T-cell (primary cell): ENCODE measurements at regions not wholly inside any gene's neighbourhood (a gene's known extent, or its start where the extent isn't known, plus 50 kb on each side); places are given as distances from the start of the nearest gene placed in this dataset.

Experiments used
- ATAC-seq, 4 experiments: fragments of 200-7000 bp in 3 of 4; fragments of 150-1000 bp in 1 of 4; cut with Tn5 transposase; replicated peaks in 1 of 4; 1 replicate in 3 of 4; 2 replicates in 1 of 4; pipeline ENCODE4 v1.10.0; 2021; ENCODE audit warnings: moderate library complexity in 3 of 4, mild to moderate bottlenecking in 2 of 4, moderate number of reproducible peaks in 1 of 4
- CTCF ChIA-PET, 2 donors: fragments of 300-600 bp; sonication (Branson Sonifier 250); formaldehyde crosslinking; loops; one replicate each; lab custom pipeline; 2022; ENCODE audit warnings: antibody characterized with exemption in 2 of 2; lab: Charles Lee
- POLR2A ChIA-PET, 2 donors: fragments of 300-600 bp; sonication (Branson Sonifier 250); formaldehyde crosslinking; loops; one replicate each; lab custom pipeline; 2022; ENCODE audit warnings: antibody characterized with exemption in 2 of 2; lab: Charles Lee
- DNase-seq, 35 experiments: peaks; one replicate each; pipeline versions ENCODE4 v3.0.0 to v3.0.0-alpha.2; 2013 to 2023
- H3K27ac ChIP-seq: one replicate; pipeline ENCODE4 v1.5.1; 2013; ENCODE audit warnings: low read length
- H3K27me3 ChIP-seq, 2 experiments: replicated peaks in 1 of 2; 1 replicate in 1 of 2; 2 replicates in 1 of 2; pipeline versions ENCODE4 v1.6.1 to v1.7.0; 2013; ENCODE audit warnings: low read length in 1 of 2, mixed read lengths in 1 of 2; ENCODE audit not compliant: control insufficient read depth in 2 of 2, insufficient read depth in 2 of 2; ENCODE audit errors: extremely low read depth in 1 of 2
- H3K36me3 ChIP-seq, 2 donors: 1 replicate in 1 of 2; 2 replicates in 1 of 2; pipeline versions ENCODE4 v1.6.1 to v1.7.0; 2013; ENCODE audit warnings: low read length in 1 of 2; ENCODE audit not compliant: control insufficient read depth in 2 of 2, insufficient read depth in 1 of 2; ENCODE audit errors: extremely low read depth in 1 of 2
- H3K4me1 ChIP-seq, 2 experiments: 1 replicate in 1 of 2; 2 replicates in 1 of 2; pipeline versions ENCODE4 v1.6.1 to v1.7.0; 2013; ENCODE audit warnings: low read length in 2 of 2, mixed read lengths in 1 of 2; ENCODE audit not compliant: insufficient read depth in 2 of 2, control insufficient read depth in 1 of 2; ENCODE audit errors: extremely low read depth in 1 of 2
- H3K4me3 ChIP-seq, 2 donors: 1 replicate in 1 of 2; 2 replicates in 1 of 2; pipeline versions ENCODE4 v1.5.1 to v1.7.0; 2013; ENCODE audit warnings: mild to moderate bottlenecking in 2 of 2, low read length in 1 of 2, moderate library complexity in 1 of 2; ENCODE audit not compliant: control insufficient read depth in 1 of 2; ENCODE audit errors: extremely low read depth in 1 of 2
- H3K9me3 ChIP-seq: 2 replicates; pipeline ENCODE4 v1.7.0; 2013
- H3K27ac Mint-ChIP-seq, 2 donors: one replicate each; pipeline ENCODE4 v1.8.0; 2020 to 2021; ENCODE audit warnings: mild to moderate bottlenecking in 2 of 2, mixed read lengths in 2 of 2
- H3K27me3 Mint-ChIP-seq, 2 donors: one replicate each; pipeline ENCODE4 v1.8.0; 2021 to 2022; ENCODE audit warnings: mixed read lengths in 2 of 2
- H3K36me3 Mint-ChIP-seq: one replicate; pipeline ENCODE4 v1.8.0; 2021; ENCODE audit warnings: mixed read lengths
- H3K4me1 Mint-ChIP-seq, 3 donors: one replicate each; pipeline ENCODE4 v1.8.0; 2020 to 2022; ENCODE audit warnings: mixed read lengths in 3 of 3, mild to moderate bottlenecking in 1 of 3
- H3K4me3 Mint-ChIP-seq, 3 donors: one replicate each; pipeline ENCODE4 v1.8.0; 2020 to 2022; ENCODE audit warnings: mild to moderate bottlenecking in 3 of 3, mixed read lengths in 3 of 3, moderate library complexity in 3 of 3
- H3K9me3 Mint-ChIP-seq, 3 donors: one replicate each; pipeline ENCODE4 v1.8.0; 2020 to 2022; ENCODE audit warnings: mixed read lengths in 3 of 3
- WGBS: methylation state at CpG from one replicate; pipeline ENCODE4 v1.1.5; 2013; ENCODE audit warnings: missing lambda C conversion rate; ENCODE audit not compliant: insufficient coverage; 5-methylcytosine and 5-hydroxymethylcytosine counted together

DNA sequence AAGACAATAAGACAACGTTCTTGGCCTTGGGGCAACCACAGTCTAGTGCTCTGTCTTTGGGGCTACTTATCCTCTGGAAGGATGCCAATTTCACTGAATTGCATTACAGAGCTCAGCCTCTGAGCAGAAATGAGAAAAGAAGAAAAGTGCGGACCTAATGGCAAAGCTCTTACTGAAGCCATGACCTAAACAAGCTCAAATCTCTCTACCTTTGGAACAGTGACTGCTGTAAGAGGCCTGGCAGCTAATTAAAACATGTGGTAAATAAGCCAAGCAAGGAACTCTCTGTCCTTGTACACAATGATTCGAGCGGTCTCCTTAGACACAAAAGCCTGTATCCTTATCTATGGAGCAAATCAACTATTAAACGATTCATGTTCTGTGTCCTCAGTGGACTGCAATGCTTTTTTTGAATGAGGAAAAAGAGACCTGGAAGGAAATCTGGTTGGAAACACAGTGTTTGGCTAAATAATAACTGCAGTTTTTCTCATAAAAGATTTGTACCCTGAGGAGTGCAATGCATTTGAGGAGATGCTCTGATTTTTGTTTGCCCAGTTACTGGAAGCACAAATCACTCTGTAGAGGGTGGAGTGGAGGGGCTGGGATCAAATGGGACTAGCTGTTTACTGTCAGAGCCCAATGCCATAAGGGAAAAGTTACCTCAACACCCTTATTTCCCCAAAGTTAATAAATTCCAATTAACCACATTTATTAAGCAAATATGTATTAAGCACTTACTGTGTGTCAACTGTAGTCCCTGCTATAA is 113.9 kb downstream of the NDUFA12 start:
- CTCF ChIA-PET, result no interaction called here
- no peaks in the 10 kb centered on the region for H3K4me1 ChIP-seq
- H3K36me3 Mint-ChIP-seq, result no peaks in the 10 kb centered on the region
- DNase-seq (no peak), ATAC-seq (no peak)
- no peak overlapping the region for H3K27ac Mint-ChIP-seq
- 80% methylated on average over 2 of the region's 5 CpGs for WGBS
- no peak overlapping the region for H3K27ac ChIP-seq
- no peaks in the 10 kb centered on the region for H3K4me1 Mint-ChIP-seq
- H3K4me3 ChIP-seq, result no peak overlapping the region
- no peaks in the 10 kb centered on the region for H3K36me3 ChIP-seq
- H3K27me3 Mint-ChIP-seq, result peaks cover 0 to 5% of the 10 kb centered on the region in 2 donors
- peaks cover 0 to 2% of the 10 kb centered on the region in 2 experiments for H3K27me3 ChIP-seq
- no peaks in the 10 kb centered on the region for H3K9me3 ChIP-seq
- POLR2A ChIA-PET, result no interaction called here
- no peaks in the 10 kb centered on the region for H3K9me3 Mint-ChIP-seq
- H3K4me3 Mint-ChIP-seq, result no peak overlapping the region

DNA sequence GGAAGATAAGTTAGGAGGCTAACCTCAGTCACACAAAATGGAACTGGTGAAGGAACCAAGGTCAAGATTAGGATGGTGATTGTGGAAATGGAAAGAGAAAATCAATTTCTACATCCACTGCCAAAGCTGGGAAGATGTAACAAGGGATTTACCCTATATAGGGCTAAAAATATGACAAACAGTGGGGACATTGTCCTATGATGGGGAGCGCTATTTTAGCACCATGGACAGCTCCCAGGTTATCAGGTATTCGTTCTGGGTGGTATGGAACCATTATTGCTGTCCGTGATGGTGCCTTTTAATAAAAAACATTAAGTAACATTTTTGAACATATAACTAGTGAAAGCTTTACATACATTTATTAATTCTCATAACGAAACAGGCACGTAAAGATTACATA is 124.0 kb downstream of the NDUFA12 start:
- peaks cover 9 to 11% (median 11%) of the 10 kb centered on the region in 3 donors for H3K4me1 Mint-ChIP-seq
- WGBS, result 74% methylated on average over 2 of the region's 5 CpGs
- no peaks in the 10 kb centered on the region for H3K9me3 ChIP-seq

DNA sequence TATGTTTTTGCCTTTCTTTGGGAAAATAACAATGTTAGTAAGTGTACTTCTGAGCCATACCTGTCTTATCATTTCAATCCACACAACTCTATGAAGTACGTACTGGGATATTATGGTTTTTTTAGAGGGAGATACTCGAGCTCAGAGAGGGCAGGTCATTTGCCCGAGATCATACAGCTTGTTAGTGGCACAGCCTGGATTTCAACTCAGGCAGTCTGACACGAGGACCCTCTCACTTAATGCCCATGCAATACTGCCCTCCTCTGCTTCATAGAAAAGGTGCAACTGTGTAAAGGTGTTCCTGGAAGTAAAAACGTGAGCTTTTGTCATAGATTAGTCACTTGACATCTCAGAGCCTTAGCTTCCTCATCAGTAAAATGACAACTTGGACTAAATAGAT is 128.0 kb downstream of the NDUFA12 start:
- peaks cover 0 to 13% of the 10 kb centered on the region in 2 experiments for H3K4me1 ChIP-seq
- Mint-ChIP-seq H3K9me3 (peaks cover 0 to 3% (median 0%) of the 10 kb centered on the region in 3 donors), H3K4me3 (peak overlapping the region in 1 of 3 donors; percentile 87), H3K27ac (no peak overlapping the region), H3K4me1 (peaks cover 21 to 25% (median 22%) of the 10 kb centered on the region in 3 donors), H3K36me3 (no peaks in the 10 kb centered on the region), H3K27me3 (peaks cover 56 to 73% of the 10 kb centered on the region in 2 donors)
- H3K27ac ChIP-seq, result no peak overlapping the region
- no CpG with 5 or more reads among the region's 5 CpGs for WGBS
- no peaks in the 10 kb centered on the region for H3K36me3 ChIP-seq
- H3K9me3 ChIP-seq, result no peaks in the 10 kb centered on the region
- peaks cover 10 to 48% of the 10 kb centered on the region in 2 experiments for H3K27me3 ChIP-seq
- ChIA-PET CTCF (interaction anchor here in 1 of 2 donors (0.6 kb wide), 1 partner anchor 572 kb away, joined by 7 read pairs; no protein-coding TSS in a partner anchor), POLR2A (interaction anchor here in 1 of 2 donors (1.0 kb wide), 1 partner anchor 128 kb away, joined by 3 read pairs; no protein-coding TSS in a partner anchor)
- H3K4me3 ChIP-seq, result no peak overlapping the region
- ATAC-seq (peak in 3 of 4 experiments; percentile 29 to 62 (median 47)), DNase-seq (peak in 2 of 35 experiments; percentile 2 to 34)

More for the DNA sequence above, 124.0 kb downstream of the NDUFA12 start:
- no peak for ATAC-seq
- Histone ChIP-seq H3K27ac (no peak overlapping the region), H3K27me3 (peaks cover 6 to 22% of the 10 kb centered on the region in 2 experiments), H3K4me3 (no peak overlapping the region), H3K36me3 (no peaks in the 10 kb centered on the region), H3K4me1 (no peaks in the 10 kb centered on the region)
- peaks cover 42 to 49% of the 10 kb centered on the region in 2 donors for H3K27me3 Mint-ChIP-seq
- no peak overlapping the region for H3K27ac Mint-ChIP-seq
- CTCF ChIA-PET, result no interaction called here
- peak in 2 of 35 experiments; percentile 13 to 37 for DNase-seq
- no peak overlapping the region for H3K4me3 Mint-ChIP-seq
- H3K36me3 Mint-ChIP-seq, result no peaks in the 10 kb centered on the region
- POLR2A ChIA-PET, result no interaction called here
- H3K9me3 Mint-ChIP-seq, result peaks cover 0 to 3% (median 0%) of the 10 kb centered on the region in 3 donors

DNA sequence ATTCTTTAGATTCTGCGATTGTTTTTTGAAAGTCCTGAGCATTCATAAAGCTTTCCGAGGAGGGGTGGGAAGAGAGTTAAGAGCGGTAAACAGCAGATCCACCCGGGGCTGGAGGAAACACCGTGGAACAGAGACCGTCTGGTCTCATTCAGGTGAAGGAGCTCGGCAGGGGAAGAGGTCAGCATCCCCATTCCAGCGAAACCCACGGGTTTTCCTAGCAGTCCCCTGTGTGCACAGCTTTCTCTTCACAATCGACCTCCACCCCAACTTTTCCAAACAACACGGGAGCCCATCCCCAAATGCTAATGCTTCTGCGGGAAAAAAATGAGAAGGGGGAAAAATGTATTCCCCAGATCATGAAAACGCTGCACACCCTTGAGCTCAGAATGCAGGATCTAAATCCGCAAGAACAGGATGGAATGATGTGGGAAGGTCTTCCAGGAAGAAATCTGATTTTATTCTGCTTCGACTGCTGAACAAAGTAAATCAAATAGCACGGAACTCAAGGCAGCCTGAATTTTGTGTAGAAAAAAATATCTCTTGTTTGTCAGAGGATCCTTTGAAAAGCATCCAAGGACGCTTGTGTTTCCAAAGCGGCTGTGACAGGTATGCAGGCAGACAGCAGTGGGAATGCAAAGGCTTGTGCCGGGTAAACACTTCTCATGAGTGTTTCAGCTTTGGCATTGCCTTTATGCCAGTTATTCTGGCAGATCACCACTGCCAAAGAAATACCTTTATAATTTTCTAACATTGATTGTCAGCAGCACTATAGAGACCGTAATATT is 128.8 kb downstream of the NDUFA12 start:
- DNase-seq (no peak), ATAC-seq (no peak)
- Mint-ChIP-seq H3K4me1 (peaks cover 21 to 25% (median 22%) of the 10 kb centered on the region in 3 donors), H3K27ac (peak overlapping the region in 1 of 2 donors; percentile 39), H3K36me3 (no peaks in the 10 kb centered on the region), H3K4me3 (peak overlapping the region; percentile 68 to 87 (median 76)), H3K9me3 (peaks cover 0 to 3% (median 0%) of the 10 kb centered on the region in 3 donors), H3K27me3 (peaks cover 56 to 73% of the 10 kb centered on the region in 2 donors)
- ChIA-PET POLR2A (interaction anchor here in 1 of 2 donors (1.0 kb wide), 1 partner anchor 129 kb away, joined by 3 read pairs; no protein-coding TSS in a partner anchor), CTCF (no interaction called here)
- H3K4me1 ChIP-seq, result peaks cover 0 to 13% of the 10 kb centered on the region in 2 experiments
- 21% methylated on average over 13 of the region's 20 CpGs for WGBS
- no peak overlapping the region for H3K27ac ChIP-seq
- peaks cover 10 to 45% of the 10 kb centered on the region in 2 experiments for H3K27me3 ChIP-seq
- no peaks in the 10 kb centered on the region for H3K36me3 ChIP-seq
- no peak overlapping the region for H3K4me3 ChIP-seq
- H3K9me3 ChIP-seq, result no peaks in the 10 kb centered on the region

DNA sequence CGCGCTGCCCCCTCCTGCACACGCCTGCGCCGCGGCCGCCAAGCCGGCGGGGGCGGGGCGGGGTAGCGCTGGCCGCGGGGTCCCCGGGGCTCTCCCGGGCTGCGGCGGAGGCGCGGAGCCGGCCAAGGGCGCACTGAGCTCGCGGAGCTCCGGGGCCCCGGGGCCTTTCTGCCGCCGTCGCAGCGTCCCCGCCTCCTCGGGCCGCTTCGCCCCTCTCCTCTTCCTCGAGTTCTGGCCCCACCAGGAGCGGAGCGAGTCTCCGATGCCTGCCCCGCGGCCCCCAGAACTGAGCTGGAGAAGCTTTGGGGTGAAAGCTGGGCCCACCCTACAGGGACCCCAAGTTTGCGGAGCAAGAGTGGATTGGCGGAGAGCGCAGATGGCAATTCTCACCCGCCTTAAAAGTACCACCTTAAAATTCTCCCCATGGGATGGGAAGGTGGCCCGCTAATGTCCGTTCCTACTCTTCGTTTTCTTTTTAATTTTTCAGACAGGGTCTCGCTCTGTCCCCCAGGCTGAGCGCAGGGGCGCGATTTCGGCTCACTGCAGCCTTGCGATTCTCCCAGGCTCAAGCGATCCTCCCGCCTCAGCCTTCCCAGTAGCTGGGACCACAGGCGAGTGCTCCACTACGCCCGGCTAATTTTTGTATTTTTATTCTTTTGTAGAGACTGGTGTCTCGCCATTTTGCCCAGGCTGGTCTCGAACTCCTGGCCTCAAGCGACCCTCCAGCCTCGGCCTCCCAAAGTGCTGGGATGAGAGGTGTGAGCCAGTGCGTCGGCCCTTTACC is 129.6 kb downstream of the NDUFA12 start:
- H3K36me3 ChIP-seq, result no peaks in the 10 kb centered on the region
- Mint-ChIP-seq H3K9me3 (no peaks in the 10 kb centered on the region), H3K27me3 (peaks cover 50 to 68% of the 10 kb centered on the region in 2 donors), H3K4me1 (peaks cover 21 to 25% (median 22%) of the 10 kb centered on the region in 3 donors), H3K27ac (peak overlapping the region in 1 of 2 donors; percentile 39), H3K4me3 (peak overlapping the region; percentile 68 to 87 (median 76)), H3K36me3 (no peaks in the 10 kb centered on the region)
- ATAC-seq (peak; percentile 19 to 35 (median 25)), DNase-seq (no peak)
- WGBS, result 6% methylated on average over 50 of the region's 64 CpGs
- POLR2A ChIA-PET, result no interaction called here
- peaks cover 0 to 13% of the 10 kb centered on the region in 2 experiments for H3K4me1 ChIP-seq
- peaks cover 10 to 45% of the 10 kb centered on the region in 2 experiments for H3K27me3 ChIP-seq
- H3K4me3 ChIP-seq, result peak overlapping the region in 1 of 2 donors; percentile 61
- H3K27ac ChIP-seq, result no peak overlapping the region
- CTCF ChIA-PET, result no interaction called here
- H3K9me3 ChIP-seq, result no peaks in the 10 kb centered on the region
